Fibroblast of peridontal ligament (primary cell): ENCODE measurements at regions not wholly inside any gene's neighbourhood (a gene's known extent, or its start where the extent isn't known, plus 50 kb on each side); places are given as distances from the start of the nearest gene placed in this dataset.
"Not testable (repeated sequence)": the region's sequence is repeated elsewhere in the genome, so short reads cannot be mapped to it uniquely, and the experiment has no call there.

Experiments used
- DNase-seq: peaks from one replicate; pipeline ENCODE4 v3.0.0-alpha.2; 2010; ENCODE audit errors: extremely low read depth

DNA sequence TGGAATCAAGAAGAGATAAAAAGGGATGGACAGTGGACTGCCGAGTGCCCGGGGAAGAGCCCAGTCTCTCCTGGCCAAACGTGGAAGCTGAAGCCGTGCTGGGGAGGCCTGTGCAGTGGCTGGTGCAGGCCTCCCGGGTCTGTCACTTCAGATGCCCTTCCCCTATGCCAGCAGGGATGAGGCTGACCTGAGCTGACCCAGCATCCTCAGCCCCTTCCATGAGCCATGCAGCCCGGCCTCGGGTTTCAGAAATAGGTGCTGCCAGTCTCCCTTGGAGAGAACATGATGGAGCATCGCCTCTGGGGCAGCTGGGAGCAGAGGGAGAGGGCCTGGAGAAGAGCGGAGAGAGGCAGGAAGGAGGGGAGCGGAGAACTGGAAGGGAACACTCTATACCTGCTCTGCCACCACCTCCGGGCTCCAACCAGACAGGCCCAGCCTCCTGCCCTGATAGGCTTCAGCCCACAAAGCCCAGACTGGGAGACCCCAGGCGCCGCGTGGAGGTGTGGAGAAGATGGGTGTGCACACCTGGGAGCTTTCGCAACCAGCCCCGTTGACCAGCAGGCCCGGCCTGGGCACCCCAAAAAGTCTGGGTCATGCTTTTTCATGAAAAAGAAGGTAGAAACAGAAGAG, 68.6 kb upstream of the PPP2R2D start:
- no peak for DNase-seq

DNA sequence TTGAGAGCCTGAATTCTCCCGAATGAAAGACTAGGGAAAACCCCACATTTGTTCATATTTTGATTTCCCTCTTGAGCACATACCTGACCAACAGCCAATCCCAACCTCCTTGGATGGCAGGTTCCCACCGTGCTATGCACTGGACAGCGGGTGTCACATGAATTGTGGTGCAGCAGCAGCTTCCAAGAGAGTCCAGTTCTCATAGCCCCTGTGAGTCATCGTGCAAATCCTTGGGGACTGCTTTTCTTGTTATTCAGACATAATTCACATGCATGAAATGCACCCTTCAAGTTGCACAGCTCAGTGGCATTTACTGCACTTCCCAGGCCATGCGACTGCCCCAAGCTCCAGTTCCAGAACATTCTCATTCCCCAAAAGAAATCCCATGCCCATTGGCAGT, 67.8 kb upstream of the PPP2R2D start:
- DNase-seq, result no peak

DNA sequence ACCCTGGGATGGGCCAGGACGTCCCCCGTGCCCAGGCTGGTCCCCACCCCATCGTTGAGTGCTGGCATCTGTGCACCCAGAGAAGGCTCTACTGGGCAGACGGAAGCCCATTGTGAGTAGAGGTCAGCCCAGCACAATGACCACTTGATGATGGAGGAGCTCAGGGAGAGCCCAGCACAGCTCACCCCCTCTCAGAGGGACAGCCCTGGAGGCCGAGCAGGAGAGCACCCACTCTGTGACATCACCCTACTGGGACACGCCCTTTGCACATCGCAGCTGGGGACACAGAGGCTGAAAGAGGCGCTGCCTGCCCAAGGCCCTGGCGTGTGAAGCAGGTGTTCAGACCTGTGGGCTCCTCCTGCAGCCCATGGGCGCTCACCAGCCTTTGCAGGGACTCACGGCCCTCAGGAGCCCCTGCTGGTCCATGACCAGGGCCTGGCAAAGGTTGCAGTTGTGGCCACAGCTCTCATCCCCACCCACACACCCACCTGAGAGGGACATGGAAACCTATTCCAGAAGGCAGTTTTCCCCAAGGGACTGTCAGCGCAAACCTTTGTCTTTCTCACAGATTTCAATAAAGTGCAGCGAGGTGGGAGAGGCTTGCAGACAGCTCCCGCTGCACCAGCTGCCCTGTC, 67.2 kb upstream of the PPP2R2D start:
- DNase-seq, result no peak

DNA sequence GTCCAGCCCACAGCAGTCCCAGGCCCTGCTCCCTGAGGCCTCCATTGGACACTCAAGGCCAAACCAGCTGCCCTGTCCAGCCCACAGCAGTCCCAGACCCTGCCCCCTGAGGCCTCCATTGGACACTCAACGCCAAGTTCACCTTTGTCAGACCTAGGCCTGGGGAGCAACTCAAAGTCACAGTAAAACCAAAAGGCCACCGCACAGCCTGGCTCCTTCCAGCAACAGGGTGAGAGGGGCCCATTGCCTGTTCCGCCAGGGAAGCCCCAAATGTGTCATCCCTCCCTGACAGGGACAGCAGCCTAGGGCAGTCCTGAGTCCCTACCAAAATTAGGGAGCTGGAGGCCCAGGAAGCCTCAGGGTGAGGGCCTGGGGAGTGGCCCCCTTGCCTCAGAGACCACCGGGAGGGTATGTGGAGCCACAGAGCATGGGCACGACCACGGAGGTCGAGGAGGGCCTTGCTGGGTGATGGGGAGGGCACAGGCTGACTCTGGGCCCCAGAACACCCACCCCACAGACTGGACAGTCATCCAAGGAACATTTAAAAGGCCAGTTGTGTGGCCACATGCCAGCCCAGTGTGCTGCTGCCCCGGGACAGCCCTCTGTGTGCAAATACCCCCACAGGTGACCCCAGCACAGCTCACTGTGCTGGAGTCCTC, 66.5 kb upstream of the PPP2R2D start:
- DNase-seq, result no peak

DNA sequence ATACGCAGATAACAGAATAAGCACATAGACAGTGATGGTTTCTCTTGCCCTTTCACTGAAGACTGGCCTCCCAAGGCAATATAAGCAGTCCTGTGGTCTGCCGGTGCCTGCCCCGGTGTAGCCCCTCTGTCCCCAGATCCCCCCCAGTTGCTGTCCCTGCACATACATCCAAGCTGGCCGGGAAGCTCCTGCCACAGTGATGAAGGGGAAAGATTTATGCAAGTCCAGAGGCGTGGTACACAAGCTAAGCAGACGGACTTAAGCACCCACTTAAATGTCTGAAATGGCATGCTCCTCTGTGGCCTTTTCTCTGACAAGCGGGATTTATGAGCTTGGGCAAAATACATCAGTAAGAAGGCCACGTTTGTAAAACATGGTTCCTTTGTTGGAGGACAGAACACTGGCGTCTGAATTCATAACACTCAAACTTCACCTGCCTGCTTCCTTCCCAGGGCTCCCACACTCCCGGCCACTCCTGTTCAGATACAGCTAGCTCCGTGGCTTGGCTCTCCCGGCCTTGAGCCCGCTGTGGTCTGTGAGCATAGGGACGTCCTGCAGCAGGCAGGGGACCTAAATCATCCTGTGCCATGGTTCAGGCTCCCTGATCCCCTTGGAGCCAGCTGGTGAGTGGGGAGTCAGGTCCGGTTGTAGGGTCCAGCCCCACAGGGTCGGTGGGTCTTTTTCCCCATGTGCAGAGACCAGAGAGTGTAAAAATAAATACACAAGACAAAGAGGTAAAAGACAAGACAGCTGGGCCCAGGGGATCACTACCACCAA, 61.7 kb upstream of the PPP2R2D start:
- DNase-seq, result no peak

DNA sequence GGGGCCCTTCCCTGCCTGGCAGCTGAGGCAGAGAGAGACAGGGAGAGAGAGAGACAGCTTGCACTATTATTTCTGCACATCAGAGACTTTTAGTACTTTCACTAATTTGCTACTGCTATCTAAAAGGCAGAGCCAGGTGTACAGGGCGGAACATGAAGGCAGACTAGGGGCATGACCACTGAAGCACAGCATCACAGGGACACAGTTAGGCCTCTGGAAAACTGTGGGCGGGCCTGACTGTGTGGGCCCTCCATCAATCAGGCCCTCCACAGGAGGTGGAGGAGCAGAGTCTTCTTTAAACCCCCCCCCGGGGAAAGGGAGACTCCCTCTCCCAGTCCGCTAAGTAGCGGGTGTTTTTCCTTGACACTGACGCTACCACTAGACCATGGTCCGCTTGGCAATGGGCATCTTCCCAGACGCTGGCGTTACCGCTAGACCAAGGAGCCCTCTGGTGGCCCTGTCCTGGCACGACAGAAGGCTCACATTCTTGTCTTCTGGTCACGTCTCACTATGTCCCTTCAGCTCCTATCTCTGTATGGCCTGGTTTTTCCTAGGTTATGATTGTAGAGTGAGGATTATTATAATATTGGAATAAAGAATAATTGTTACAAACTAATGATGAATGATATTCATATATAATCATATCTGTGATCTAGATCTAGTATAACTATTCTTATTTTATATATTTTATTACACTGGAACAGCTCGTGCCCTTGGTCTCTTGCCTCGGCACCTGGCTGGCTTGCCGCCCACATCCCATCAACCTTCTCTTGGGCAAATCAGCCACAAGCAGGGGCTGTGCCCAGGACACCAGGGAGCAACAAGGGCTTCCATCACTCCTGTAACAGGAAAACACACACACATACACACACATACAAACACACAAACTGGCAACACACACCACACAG, 60.7 kb upstream of the PPP2R2D start:
- not testable (repeated sequence) for DNase-seq

DNA sequence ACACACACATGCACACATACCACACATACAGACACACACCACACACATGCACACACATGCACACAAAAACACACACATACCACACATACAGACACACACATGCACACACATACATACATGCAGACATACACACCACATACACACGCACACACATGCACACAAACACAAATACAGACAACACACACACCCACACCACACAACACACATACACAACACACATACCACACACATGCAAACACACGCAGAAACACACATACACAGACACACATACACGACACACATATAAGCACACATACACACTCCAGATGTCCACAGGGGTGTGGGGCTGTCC, 60.1 kb upstream of the PPP2R2D start:
- DNase-seq, result no peak

DNA sequence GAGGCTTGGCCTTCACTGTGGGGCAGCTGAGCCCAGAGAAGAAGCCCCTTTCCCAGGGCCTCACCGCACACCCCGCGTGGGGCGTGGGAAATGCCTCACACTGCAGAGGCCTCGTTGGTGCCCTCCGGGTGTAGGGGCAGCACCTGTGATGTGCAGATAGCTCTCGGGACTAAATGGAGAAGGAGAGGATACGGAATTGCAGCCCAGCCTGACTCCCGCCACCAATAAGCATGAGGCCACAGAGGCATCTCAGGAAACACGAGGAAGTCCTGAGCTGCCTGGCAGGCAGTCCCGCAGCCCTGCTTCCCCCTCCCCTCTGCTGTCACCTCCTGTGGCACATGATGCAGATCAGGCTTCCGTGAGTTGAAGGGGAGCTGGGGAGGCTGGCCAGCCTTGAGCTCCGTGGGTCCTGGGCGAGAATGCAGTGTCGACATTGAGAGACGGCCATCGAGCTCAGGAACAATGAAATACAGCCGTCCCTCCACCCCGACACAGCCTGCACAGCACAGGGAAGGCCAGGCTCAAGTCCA, 59.6 kb upstream of the PPP2R2D start:
- DNase-seq, result no peak

DNA sequence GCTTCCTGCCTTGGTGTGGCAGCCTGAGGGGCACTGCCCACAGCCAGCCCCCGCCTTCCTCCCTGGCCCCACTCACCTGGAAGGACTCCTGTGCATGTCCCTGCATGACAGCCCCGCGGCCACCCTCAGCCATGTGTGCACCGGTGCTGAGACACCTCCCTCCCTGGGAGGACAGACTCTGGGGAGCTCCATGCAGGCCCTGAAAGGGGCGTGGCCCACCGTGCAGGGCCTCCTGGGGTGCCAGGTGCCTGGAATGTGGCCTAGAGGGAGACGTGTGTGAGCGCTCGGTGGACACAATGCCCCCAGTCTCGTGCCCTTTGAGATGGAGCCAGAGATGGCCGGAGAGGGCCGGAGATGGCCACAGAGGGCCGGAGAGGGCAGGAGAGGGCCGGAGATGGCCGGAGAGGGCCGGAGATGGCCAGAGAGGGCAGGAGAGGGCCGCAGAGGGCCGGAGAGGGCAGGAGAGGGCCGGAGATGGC, 59.1 kb upstream of the PPP2R2D start:
- no peak for DNase-seq

DNA sequence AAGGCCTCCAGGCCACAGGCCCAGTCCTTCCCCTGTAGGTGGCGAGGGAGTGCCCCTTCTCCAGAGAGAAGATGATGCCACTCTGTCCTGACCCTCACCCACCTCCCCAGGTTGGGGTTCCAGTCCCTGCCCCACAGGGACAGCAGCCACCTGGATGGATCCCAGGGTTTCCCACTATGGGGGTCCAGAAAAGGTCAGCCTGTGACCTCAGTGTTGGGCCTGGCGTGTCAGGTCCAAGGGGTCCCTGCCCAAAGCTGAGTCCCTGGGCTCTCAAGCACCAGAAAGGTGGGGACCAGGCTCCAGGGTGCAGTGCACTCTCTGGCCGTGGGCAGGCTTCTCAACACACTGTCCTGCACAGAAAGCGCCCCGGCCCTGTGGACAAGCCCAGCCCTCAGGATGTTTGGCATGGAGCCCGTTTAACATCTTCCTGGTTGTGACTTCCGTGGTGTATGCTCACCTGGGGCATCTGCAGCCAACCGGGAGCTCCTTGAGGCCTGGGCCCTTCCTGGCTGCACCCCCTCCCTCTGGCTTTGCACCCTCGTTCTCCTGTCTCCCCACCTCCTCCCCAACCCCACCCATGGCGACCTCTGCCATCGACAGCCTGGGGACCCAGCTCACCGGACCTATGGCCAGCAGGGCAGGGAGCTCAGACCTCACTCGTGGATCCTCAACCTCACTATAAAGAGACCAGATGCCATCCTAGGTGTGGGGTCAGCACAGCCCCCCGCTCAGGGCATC, 58.3 kb upstream of the PPP2R2D start:
- no peak for DNase-seq

DNA sequence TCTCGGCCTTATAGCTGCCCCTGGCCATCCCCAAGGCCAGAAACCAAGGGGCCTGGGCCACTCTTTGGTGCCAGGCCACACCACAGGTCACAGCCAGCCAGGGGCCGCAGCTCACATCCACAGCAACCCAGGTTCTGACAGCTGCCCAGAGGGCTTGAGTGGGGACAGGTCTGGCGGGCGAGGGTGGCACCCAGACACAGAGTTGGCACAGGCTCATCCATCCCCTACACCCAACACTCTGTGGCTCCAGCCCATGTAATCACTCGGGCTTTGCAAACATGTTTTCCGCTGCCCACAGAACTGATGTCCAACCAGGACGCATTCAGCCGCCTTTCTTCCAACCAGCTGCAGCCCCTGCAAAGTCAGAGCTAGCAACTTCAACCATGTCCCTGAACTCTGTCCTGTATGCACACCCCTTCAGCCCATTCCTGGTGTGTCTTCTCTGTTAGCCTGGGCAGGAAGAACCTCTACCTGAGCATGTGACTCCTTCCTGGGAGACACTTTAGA, 57.7 kb upstream of the PPP2R2D start:
- no peak for DNase-seq

DNA sequence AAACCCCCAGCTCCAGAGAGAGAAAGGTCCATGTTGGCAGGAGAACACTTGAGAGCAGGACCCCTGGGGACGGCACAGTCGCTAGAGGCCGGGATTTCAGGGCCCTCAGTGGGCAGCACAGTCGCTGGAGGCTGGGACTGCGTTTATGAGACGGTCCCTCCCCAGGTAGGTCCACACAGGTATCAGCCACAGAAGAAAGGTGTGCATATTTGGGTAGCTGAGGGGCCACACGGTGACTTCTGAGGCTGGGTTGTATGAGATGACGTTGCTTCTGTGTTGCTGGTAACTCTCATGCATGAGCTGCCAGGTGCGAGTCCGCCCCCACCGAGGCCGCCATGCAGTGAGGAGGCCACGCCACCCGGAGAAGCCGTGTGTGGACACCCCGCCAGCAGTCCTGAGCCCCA, 56.9 kb upstream of the PPP2R2D start:
- DNase-seq, result no peak

DNA sequence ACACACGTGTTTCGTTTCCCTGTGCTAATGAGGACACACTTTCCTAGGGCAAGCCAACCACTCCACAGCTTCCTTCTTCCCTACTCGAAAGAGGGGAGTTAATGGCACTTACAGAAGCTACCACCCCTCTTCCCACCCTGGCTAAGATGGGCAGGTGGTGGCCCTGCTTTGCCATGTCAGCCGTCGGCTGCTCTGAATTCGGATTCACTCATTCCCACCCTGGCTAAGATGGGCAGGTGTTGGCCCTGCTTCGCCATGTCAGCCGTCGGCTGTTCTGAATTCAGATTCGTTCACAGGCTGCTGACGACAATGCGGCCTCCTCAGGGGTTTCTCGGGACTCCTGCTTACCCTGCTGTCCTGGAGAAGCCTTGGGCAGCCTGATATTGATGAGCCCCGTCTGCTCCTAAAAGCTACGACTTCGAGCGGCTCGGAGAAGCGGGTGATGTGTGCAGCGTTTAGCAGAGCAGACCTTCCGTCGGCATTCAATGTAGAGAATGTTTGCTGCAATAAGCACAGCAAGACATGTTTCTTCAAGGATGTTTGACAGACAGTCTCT, 56.2 kb upstream of the PPP2R2D start:
- no peak for DNase-seq

DNA sequence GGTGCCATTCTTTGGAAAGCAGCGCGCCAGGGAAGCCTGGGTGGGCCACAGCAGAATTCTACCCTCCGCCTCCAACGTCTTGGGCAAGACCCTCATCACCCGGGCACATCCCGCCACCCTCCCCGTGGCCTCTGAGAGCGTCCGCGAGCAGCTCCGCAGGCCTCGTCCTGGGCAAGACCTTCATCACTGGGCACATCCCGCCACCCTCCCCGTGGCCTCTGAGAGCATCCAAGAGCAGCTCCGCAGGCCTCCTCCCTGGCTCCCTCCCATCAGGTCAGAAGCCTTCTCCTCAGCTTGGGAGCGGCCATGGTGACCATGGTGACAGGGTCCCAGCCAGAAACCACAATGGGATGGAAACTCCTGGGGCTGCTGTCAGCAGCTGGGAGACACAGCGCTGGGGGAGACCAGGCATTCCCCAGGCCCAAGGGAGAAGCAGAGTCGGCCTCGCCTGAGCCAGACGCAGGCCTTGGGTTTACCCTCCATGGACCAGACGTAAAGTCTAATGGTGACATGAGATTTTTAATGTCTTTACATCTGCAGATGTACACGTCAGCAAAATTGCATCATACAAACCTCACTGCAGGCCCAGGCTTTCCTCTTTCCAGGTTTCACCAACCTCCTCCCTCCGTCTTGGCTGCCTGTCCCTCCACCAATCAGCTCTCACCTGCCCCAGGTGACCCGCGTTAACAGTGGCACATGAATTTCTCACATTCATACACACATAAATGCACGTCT, 55.1 kb upstream of the PPP2R2D start:
- no peak for DNase-seq

DNA sequence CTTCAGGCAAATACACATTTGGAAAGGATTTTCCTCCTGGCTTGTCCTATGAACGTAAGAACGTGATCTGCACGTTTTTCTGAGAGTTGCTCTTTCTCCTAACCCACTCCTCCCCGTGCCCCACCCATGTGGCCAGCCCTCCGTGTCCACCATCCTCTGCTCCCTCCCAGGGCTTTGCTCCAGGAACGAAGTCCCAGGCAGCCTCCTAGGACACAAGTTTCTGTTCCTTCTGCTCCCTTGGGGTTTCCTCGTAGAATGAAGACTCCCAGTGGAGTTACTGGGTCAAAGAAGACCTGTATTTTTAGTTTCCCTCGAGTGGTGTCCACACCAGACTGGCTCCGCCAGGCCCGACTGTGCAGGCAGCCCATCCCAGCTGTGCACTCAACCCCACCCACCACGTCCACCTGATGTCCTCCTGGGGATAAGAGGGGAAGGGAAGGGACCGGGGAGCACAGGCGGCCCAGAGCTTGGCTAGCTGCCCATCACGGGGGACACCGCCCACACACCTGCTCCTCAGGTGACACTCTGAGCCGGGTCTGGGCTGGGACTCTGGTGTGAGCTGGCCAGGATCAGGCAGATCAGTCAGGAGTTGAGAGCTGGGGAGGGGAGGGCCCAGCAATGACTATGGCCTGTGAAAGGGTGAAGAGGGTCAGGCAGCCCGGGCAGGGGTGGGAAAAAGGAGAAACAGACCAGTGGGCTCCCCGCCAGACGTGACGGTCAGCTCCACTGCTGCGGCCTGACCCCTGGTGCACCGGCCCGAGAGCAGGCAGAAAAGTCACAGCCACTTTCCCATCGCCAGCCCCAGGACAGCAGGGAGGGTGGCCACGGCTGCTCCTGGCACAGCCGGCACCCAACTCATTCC, 54.3 kb upstream of the PPP2R2D start:
- DNase-seq, result no peak

DNA sequence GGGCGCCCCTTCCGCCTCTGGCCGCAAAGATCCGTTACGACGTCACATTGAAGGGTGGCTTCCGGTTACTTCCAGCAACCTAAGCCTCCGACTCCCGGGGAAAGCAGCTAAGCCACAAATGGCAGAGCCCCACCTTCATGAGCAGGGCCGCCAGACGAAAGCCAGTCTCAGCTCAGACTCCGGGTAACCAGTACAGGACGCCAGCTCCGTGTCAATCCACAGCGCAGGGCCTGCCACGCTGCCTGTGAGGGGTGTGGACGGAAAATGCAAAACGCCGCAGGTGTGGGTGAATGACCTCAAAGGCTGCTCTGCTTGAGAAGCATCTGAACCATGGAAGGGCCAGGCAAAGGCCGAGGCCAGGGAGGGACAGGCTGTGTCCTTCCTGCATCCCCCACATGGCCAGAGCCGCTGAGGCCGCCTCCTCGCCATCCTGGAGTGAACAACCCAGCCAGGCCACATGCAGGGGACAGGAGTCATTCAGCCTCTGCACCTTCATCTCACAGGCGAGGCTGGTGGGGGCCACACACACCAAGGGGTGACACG, 53.5 kb upstream of the PPP2R2D start:
- no peak for DNase-seq

DNA sequence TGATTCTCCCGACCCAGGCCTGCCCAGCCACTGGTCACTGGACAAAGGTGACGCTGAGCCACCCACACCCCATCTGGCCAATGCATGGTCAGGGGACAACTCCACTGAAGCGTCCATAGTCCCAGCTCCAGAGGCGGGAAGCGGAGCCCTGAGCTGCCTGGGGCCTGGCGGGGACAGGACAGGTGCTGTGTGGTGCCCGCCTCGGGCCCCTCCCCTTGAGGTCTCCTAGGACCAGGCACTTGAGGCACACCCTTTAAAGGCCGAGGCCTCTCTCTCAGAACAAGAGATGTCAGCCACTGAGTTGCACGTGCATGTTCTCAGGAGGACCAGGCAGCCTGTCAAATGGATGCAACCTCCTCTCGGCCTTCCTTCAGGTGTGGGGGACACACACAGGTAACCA, 52.5 kb upstream of the PPP2R2D start:
- DNase-seq, result no peak
